Prostate gland (tissue), 2 donors: ENCODE measurements at regions not wholly inside any gene's neighbourhood (a gene's known extent, or its start where the extent isn't known, plus 50 kb on each side); places are given as distances from the start of the nearest gene placed in this dataset.

ENCODE experiments used
- POLR2A ChIP-seq: fragments of 450-650 bp; IDR thresholded peaks from one replicate; pipeline ENCODE4 v1.6.1; 2016; ENCODE audit warnings: antibody characterized with exemption, mild to moderate bottlenecking
- POLR2AphosphoS5 ChIP-seq: sonication (generic); formaldehyde crosslinking; IDR thresholded peaks from one replicate; pipeline ENCODE4 v1.6.1; 2017; ENCODE audit warnings: antibody characterized with exemption
- TF ChIP-seq, protein P1 (sequence below), 4 experiments: fragments of 200-600 bp in 2 of 4; fragments of 450-650 bp in 2 of 4; sonication (generic) in 2 of 4; IDR thresholded peaks; 1 replicate in 3 of 4; 2 replicates in 1 of 4; pipeline ENCODE4 v1.5.1; 2016 to 2019; ENCODE audit warnings: antibody characterized with exemption in 4 of 4, mild to moderate bottlenecking in 2 of 4, moderate library complexity in 2 of 4

DNA sequence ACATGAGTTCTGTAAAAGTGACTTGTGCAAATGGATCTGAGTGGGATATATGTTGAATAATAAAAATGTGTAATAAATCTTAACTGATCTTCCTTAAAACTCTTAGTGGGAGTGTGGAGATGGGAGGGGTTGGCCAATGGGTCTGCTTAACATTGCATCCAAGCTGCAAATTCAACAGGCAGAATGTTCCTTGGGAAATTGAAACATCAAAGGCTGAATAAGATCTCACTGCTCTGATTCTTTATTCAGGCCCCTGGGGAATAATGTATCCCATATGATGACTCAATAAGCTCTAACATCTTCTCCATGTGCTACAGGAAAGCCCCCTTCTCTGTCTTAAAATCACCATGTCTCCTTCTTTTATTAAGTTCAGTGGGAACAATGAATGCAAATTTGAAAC lies 373.2 kb upstream of the PODXL start:
- TF ChIP-seq POLR2AphosphoS5 = no peak
- TF ChIP-seq, protein P1, sequence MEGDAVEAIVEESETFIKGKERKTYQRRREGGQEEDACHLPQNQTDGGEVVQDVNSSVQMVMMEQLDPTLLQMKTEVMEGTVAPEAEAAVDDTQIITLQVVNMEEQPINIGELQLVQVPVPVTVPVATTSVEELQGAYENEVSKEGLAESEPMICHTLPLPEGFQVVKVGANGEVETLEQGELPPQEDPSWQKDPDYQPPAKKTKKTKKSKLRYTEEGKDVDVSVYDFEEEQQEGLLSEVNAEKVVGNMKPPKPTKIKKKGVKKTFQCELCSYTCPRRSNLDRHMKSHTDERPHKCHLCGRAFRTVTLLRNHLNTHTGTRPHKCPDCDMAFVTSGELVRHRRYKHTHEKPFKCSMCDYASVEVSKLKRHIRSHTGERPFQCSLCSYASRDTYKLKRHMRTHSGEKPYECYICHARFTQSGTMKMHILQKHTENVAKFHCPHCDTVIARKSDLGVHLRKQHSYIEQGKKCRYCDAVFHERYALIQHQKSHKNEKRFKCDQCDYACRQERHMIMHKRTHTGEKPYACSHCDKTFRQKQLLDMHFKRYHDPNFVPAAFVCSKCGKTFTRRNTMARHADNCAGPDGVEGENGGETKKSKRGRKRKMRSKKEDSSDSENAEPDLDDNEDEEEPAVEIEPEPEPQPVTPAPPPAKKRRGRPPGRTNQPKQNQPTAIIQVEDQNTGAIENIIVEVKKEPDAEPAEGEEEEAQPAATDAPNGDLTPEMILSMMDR (IDR thresholded peaks at IDR 0.05) = no peak
- no peak for TF ChIP-seq POLR2A
